PC-3 (cell line): ENCODE measurements at regions not wholly inside any gene's neighbourhood (a gene's known extent, or its start where the extent isn't known, plus 50 kb on each side); places are given as distances from the start of the nearest gene placed in this dataset.

Experiments
- EZH2 ChIP-seq: fragments of 300-600 bp; sonication (generic); IDR thresholded peaks from one replicate; pipeline ENCODE4 v1.6.1; 2017; ENCODE audit warnings: antibody characterized with exemption, mild to moderate bottlenecking, low read length; ENCODE audit not compliant: unreplicated experiment
- EZH2phosphoT487 ChIP-seq: fragments of 300-600 bp; sonication (generic); IDR thresholded peaks from 2 replicates; pipeline ENCODE4 v1.6.1; 2018; ENCODE audit warnings: mild to moderate bottlenecking, antibody characterized with exemption, low read length, borderline replicate concordance
- TF ChIP-seq, protein P1 (sequence below): fragments of 300-600 bp; sonication (generic); conservative IDR thresholded peaks from 2 replicates; pipeline ENCODE4 v1.5.1; 2017; ENCODE audit warnings: antibody characterized with exemption, low read depth, mild to moderate bottlenecking, low read length

- TF ChIP-seq, protein P1, sequence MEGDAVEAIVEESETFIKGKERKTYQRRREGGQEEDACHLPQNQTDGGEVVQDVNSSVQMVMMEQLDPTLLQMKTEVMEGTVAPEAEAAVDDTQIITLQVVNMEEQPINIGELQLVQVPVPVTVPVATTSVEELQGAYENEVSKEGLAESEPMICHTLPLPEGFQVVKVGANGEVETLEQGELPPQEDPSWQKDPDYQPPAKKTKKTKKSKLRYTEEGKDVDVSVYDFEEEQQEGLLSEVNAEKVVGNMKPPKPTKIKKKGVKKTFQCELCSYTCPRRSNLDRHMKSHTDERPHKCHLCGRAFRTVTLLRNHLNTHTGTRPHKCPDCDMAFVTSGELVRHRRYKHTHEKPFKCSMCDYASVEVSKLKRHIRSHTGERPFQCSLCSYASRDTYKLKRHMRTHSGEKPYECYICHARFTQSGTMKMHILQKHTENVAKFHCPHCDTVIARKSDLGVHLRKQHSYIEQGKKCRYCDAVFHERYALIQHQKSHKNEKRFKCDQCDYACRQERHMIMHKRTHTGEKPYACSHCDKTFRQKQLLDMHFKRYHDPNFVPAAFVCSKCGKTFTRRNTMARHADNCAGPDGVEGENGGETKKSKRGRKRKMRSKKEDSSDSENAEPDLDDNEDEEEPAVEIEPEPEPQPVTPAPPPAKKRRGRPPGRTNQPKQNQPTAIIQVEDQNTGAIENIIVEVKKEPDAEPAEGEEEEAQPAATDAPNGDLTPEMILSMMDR: no peak
- TF ChIP-seq EZH2 (no peak), EZH2phosphoT487 (no peak)
Measured at GRCh38 chr15:29919380-29919881, 97.2 kb upstream of the TJP1 start.
